ENCODE measurements at regions not wholly inside any gene's neighbourhood (a gene's known extent, or its start where the extent isn't known, plus 50 kb on each side); places are given as distances from the start of the nearest gene placed in this dataset.

DNA sequence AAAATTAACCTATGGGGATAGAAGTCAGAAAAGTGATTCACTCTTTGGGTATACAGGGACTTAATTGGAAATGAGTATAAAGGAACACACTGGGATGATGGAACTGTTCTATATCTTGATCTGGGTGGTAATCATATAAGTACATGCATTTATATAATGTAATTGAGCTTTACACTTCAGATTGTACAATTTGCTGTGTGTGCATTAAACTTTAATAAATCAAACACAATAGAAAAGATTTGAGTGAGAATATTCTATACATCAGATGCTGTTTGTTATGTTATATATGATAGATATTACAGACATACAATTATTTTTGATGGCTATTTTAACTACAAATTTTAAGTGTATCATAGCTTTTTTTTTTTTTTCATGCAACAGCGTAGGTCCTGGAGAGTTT, 860.2 kb upstream of the ARPP21 start:
- no peak for TF ChIP-seq HDGF (IDR thresholded peaks at IDR 0.05)
- TF ChIP-seq ETV6 (conservative IDR thresholded peaks at IDR 0.05 in 1 of 2, IDR thresholded peaks at IDR 0.05 in 1 of 2; ENCODE audit: borderline replicate concordance in 1 of 2, low read depth in 1 of 2), result no peak
- no peak for TF ChIP-seq IRF4 (IDR thresholded peaks at IDR 0.05; ENCODE audit: low read depth, low read length)
- TF ChIP-seq SUPT20H (IDR thresholded peaks at IDR 0.05; ENCODE audit: borderline replicate concordance, control insufficient read depth, low read depth, low read length), result no peak
- TF ChIP-seq RB1 (IDR thresholded peaks at IDR 0.05; ENCODE audit: borderline replicate concordance), result no peak
- TF ChIP-seq, protein P1, sequence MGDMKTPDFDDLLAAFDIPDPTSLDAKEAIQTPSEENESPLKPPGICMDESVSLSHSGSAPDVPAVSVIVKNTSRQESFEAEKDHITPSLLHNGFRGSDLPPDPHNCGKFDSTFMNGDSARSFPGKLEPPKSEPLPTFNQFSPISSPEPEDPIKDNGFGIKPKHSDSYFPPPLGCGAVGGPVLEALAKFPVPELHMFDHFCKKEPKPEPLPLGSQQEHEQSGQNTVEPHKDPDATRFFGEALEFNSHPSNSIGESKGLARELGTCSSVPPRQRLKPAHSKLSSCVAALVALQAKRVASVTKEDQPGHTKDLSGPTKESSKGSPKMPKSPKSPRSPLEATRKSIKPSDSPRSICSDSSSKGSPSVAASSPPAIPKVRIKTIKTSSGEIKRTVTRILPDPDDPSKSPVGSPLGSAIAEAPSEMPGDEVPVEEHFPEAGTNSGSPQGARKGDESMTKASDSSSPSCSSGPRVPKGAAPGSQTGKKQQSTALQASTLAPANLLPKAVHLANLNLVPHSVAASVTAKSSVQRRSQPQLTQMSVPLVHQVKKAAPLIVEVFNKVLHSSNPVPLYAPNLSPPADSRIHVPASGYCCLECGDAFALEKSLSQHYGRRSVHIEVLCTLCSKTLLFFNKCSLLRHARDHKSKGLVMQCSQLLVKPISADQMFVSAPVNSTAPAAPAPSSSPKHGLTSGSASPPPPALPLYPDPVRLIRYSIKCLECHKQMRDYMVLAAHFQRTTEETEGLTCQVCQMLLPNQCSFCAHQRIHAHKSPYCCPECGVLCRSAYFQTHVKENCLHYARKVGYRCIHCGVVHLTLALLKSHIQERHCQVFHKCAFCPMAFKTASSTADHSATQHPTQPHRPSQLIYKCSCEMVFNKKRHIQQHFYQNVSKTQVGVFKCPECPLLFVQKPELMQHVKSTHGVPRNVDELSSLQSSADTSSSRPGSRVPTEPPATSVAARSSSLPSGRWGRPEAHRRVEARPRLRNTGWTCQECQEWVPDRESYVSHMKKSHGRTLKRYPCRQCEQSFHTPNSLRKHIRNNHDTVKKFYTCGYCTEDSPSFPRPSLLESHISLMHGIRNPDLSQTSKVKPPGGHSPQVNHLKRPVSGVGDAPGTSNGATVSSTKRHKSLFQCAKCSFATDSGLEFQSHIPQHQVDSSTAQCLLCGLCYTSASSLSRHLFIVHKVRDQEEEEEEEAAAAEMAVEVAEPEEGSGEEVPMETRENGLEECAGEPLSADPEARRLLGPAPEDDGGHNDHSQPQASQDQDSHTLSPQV (IDR thresholded peaks at IDR 0.05), result no peak
- TF ChIP-seq ESRRA (IDR thresholded peaks at IDR 0.05; ENCODE audit: low read length), result no peak
- no peak for TF ChIP-seq POU2F2 (IDR thresholded peaks at IDR 0.05; ENCODE audit: borderline replicate concordance, low read depth, low read length)
- no peak for TF ChIP-seq SP1 (IDR thresholded peaks at IDR 0.05; ENCODE audit: low read depth, low read length)
- no peak for TF ChIP-seq RUNX3 (IDR thresholded peaks at IDR 0.05; ENCODE audit: low read length)
- no peak for TF ChIP-seq TCF3 (IDR thresholded peaks at IDR 0.05; ENCODE audit: borderline replicate concordance, insufficient read depth, low read depth, low read length)
- no peak for TF ChIP-seq NFYA (IDR thresholded peaks at IDR 0.05; ENCODE audit: borderline replicate concordance, low read depth, low read length)
- TF ChIP-seq CBX3 (IDR thresholded peaks at IDR 0.05; ENCODE audit: borderline replicate concordance, low read depth), result no peak
- no peak for TF ChIP-seq EP300 (IDR thresholded peaks at IDR 0.05; ENCODE audit: borderline replicate concordance in 1 of 2, control insufficient read depth in 1 of 2, low read depth in 2 of 2, low read length in 2 of 2)
- no peak for TF ChIP-seq EED (IDR thresholded peaks at IDR 0.05; ENCODE audit: low read depth)
- TF ChIP-seq NBN (IDR thresholded peaks at IDR 0.05), result no peak
- no peak for TF ChIP-seq CHD2 (IDR thresholded peaks at IDR 0.05; ENCODE audit: borderline replicate concordance, low read depth, low read length)
- TF ChIP-seq RFX5 (IDR thresholded peaks at IDR 0.05; ENCODE audit: low read depth, low read length), result no peak
- no peak for TF ChIP-seq POLR2A (IDR thresholded peaks at IDR 0.05; ENCODE audit: low read depth, low read length)
- TF ChIP-seq RBBP5 (conservative IDR thresholded peaks at IDR 0.05), result no peak
- ChIA-PET RAD21 (ENCODE audit: unreplicated experiment) (no interaction called here), POLR2A (no interaction called here), SMC1A (ENCODE audit: uncharacterized antibody, unreplicated experiment) (interaction anchor here (0.5 to 0.6 kb wide), 2 partner anchors 15 to 360 kb away, joined by 3 read pairs; no protein-coding TSS in a partner anchor), CTCF (no interaction called here)
- no peaks in the 10 kb centered on the region for H3K36me3 ChIP-seq (ENCODE audit: control insufficient read depth in 2 of 2, insufficient read depth in 2 of 2, low read length in 1 of 2)
- ATAC-seq, result no peak
- intact Hi-C loops (cut with micrococcal nuclease; ENCODE audit: unreplicated experiment) (no loop called here), in situ Hi-C loops (cut with MboI) (no loop called here)
- no peak overlapping the region for H3K9ac ChIP-seq (ENCODE audit: control insufficient read depth, insufficient read depth, low read length)
- no TSS peak for BruUV-seq (replicated peaks)
- H3K4me3 ChIP-seq, result no peak overlapping the region
- 9% methylated on average over 1 of the region's 1 CpG for WGBS (ENCODE audit: insufficient coverage, insufficient replicate concordance, low lambda C conversion rate, missing lambda C conversion rate)
- H3K27ac ChIP-seq (ENCODE audit: control insufficient read depth, insufficient read depth), result no peak overlapping the region
- H3K4me1 ChIP-seq (ENCODE audit: control insufficient read depth, insufficient read depth, low read length), result no peaks in the 10 kb centered on the region
- no peaks in the 10 kb centered on the region for H3K9me3 ChIP-seq (replicated peaks; ENCODE audit: control insufficient read depth, insufficient read depth, low read length)
- H3K79me2 ChIP-seq (ENCODE audit: control insufficient read depth, insufficient read depth, low read length), result no peaks in the 10 kb centered on the region
- H4K20me1 ChIP-seq (ENCODE audit: control insufficient read depth, insufficient read depth), result no peaks in the 10 kb centered on the region
- no peak overlapping the region for H2AFZ ChIP-seq (ENCODE audit: control insufficient read depth, low read depth, low read length)
- H3K4me2 ChIP-seq (ENCODE audit: control insufficient read depth, insufficient read depth), result no peak overlapping the region
- FAIRE-seq, result no peak
- DNase-seq (ENCODE audit: low read depth, low spot score), result no peak
- H3K27me3 ChIP-seq (replicated peaks in 1 of 2; ENCODE audit: control insufficient read depth in 2 of 2, insufficient read depth in 2 of 2, low read length in 1 of 2), result no peaks in the 10 kb centered on the region
